Aorta (tissue), 5 donors: ENCODE measurements at regions not wholly inside any gene's neighbourhood (a gene's known extent, or its start where the extent isn't known, plus 50 kb on each side); places are given as distances from the start of the nearest gene placed in this dataset.
"Not testable (repeated sequence)": the region's sequence is repeated elsewhere in the genome, so short reads cannot be mapped to it uniquely, and the experiment has no call there.

Experiments used
- ATAC-seq: fragments of 200-7000 bp; cut with Tn5 transposase; one replicate; pipeline ENCODE4 v1.9.1; 2022; ENCODE audit warnings: moderate library complexity; ENCODE audit not compliant: low FRiP score
- DNase-seq, 2 donors: peaks; one replicate each; pipeline ENCODE4 v3.0.0-alpha.2; 2020
- H3K27ac ChIP-seq, 2 donors: one replicate each; pipeline ENCODE4 v1.5.1; 2013; ENCODE audit warnings: low read length in 2 of 2, mild to moderate bottlenecking in 2 of 2, moderate library complexity in 2 of 2, control low read depth in 1 of 2, inconsistent platforms in 1 of 2, low read depth in 1 of 2
- H3K27me3 ChIP-seq, 2 donors: one replicate each; pipeline ENCODE4 v1.6.1; 2013; ENCODE audit warnings: control low read depth in 1 of 2, low read length in 1 of 2, mild to moderate bottlenecking in 1 of 2, moderate library complexity in 1 of 2; ENCODE audit not compliant: insufficient read depth in 2 of 2, control insufficient read depth in 1 of 2
- H3K36me3 ChIP-seq, 2 donors: one replicate each; pipeline ENCODE4 v1.6.1; 2013; ENCODE audit warnings: control low read depth in 1 of 2, low read length in 1 of 2, mild to moderate bottlenecking in 1 of 2; ENCODE audit not compliant: insufficient read depth in 2 of 2, control insufficient read depth in 1 of 2
- H3K4me1 ChIP-seq, 2 donors: one replicate each; pipeline ENCODE4 v1.6.1; 2013; ENCODE audit warnings: low read length in 2 of 2, control low read depth in 1 of 2, mild to moderate bottlenecking in 1 of 2, moderate library complexity in 1 of 2; ENCODE audit not compliant: insufficient read depth in 2 of 2, control insufficient read depth in 1 of 2
- H3K4me3 ChIP-seq, 2 donors: one replicate each; pipeline ENCODE4 v1.5.1; 2013; ENCODE audit warnings: low read length in 2 of 2, control low read depth in 1 of 2, mild to moderate bottlenecking in 1 of 2
- H3K9me3 ChIP-seq: one replicate; pipeline ENCODE4 v1.6.1; 2013; ENCODE audit warnings: mild to moderate bottlenecking, low read length; ENCODE audit not compliant: control insufficient read depth
- WGBS, 2 donors: extraction: QIAGEN DNeasy Blood & Tissue Kit; methylation state at CpG; one replicate each; pipeline ENCODE4 v1.1.7; 2013; 5-methylcytosine and 5-hydroxymethylcytosine counted together
- intact Hi-C, 2 donors: fragments of 100-400 bp; cut with DNase I; formaldehyde crosslinking; loops; one replicate each; pipeline versions ENCODE4 v1.14.2 to v1.15.0; 2022
- donor health status: healthy with polysubstance abuse.
- donor health status: Bipolar disorder and iron deficiency.
- donor health status: DM: no; HTN: no; CAD: no.
- donor health status: DM: no; HTN: no; CAD: no.
- donor health status: DM: yes; HTN: yes; CAD: no.

DNA sequence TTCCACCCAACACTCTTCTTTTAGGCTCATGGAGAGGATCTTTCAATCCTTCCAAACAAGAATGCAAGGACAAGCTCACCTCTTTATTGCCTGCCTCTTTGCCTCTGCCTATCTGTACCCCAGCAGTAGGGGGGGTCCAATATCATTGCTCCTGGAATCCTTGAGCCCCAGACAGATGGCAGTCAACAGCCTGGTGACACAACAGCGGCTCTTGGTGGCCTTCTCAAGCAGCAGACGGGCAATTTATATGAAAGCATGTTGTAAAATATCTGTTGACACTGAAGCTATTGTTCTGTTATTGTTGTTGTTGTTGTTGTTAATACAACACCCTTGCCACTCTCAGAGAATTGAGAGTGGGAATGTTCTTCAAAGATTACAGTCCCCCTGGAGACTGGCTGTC, 480.0 kb upstream of the CADM1 start:
- H3K4me1 ChIP-seq: no peaks in the 10 kb centered on the region
- WGBS, 2 donors: 95 to 97% methylated on average over 2 of the region's 2 CpGs
- ATAC-seq (no peak), DNase-seq (no peak)
- H3K27ac ChIP-seq: no peak overlapping the region
- no peaks in the 10 kb centered on the region for H3K36me3 ChIP-seq
- no peaks in the 10 kb centered on the region for H3K9me3 ChIP-seq
- H3K4me3 ChIP-seq: no peak overlapping the region
- intact Hi-C loops: no loop called here
- no peaks in the 10 kb centered on the region for H3K27me3 ChIP-seq

DNA sequence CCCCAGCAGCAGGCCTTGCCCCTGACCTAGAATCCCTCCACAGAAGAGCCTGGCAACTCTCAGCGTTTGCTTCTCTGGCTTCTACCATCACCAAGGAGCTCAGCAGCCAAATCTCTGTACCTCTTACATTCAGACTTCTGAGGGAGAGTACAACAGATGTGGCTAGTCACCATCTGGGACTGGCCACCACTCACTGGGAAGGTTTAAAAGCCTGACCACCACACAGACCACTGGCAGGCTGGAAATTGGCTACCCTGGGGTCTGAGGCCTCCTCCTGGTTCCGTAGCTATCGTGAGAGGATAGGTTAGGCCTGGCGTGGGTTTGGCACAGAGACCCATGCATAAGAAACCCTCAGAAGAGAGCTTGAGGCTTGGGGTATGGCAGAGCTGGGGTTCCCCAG, 478.5 kb upstream of the CADM1 start:
- WGBS, 2 donors: 76 to 79% methylated on average over 4 of the region's 4 CpGs
- ATAC-seq: no peak
- no peak for DNase-seq
- no peaks in the 10 kb centered on the region for H3K9me3 ChIP-seq
- no peak overlapping the region for H3K4me3 ChIP-seq
- H3K27ac ChIP-seq: no peak overlapping the region
- intact Hi-C loops: no loop called here
- H3K4me1 ChIP-seq: no peaks in the 10 kb centered on the region
- no peaks in the 10 kb centered on the region for H3K36me3 ChIP-seq
- H3K27me3 ChIP-seq: no peaks in the 10 kb centered on the region

DNA sequence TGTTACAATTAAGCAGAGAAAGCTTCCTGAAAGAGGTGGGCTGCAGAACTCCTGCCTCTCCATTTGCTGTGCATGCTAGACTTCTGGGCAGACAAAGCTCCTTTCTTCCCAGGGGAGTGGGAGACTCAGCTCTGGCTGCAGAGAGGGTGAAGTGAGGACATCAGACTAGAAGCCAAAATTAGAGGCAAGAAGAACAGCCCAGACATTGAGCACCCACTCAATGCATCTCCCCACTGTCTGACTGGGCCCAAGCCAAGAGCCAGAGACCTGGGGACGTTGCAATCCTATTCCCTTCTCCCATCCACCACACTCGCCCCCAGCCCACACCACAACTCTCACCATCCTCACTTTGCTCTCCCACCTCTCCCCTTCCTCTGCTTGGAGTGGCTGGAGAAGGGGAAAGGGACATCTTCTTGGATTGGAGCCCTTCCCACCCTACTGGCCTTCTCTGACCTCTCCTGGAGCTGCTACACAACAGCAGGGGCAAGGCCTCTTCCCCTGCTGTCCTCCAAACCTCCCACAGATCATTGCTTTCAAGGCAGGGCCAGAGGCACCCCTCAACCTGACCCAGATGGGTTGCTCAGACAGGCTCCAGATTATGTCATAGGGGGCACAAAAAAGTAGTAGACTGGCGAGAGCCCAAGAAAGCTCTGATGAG, 477.7 kb upstream of the CADM1 start:
- intact Hi-C loops: no loop called here
- Histone ChIP-seq H3K4me1 (no peaks in the 10 kb centered on the region), H3K27me3 (no peaks in the 10 kb centered on the region), H3K9me3 (no peaks in the 10 kb centered on the region), H3K27ac (no peak overlapping the region), H3K36me3 (no peaks in the 10 kb centered on the region), H3K4me3 (no peak overlapping the region)
- no peak for DNase-seq
- WGBS, 2 donors: 56 to 61% methylated on average over 3 of the region's 3 CpGs
- ATAC-seq: no peak

DNA sequence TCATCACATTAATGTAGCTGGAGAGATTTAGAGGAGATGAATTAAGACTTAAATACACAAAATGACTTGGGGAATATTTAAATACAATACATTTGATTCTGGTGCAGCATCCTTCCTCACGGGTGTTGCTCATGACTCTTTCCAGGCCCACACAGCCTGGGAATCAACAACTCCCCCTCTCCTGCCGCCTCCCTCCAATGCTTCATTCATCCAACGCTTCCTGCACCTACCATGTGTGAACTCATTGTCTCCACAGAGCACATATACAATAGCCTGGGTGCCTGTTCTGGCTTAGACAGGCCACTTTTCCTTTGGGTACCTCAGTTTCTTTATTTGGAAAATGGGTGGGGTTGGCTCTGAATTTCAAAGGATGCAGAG, 476.9 kb upstream of the CADM1 start:
- H3K4me3 ChIP-seq: no peak overlapping the region
- intact Hi-C loops: no loop called here
- DNase-seq (no peak), ATAC-seq (no peak)
- WGBS, 2 donors: 88 to 91% methylated on average over 3 of the region's 3 CpGs
- H3K27me3 ChIP-seq: no peaks in the 10 kb centered on the region
- no peaks in the 10 kb centered on the region for H3K36me3 ChIP-seq
- H3K27ac ChIP-seq: no peak overlapping the region
- no peaks in the 10 kb centered on the region for H3K4me1 ChIP-seq
- H3K9me3 ChIP-seq: no peaks in the 10 kb centered on the region

DNA sequence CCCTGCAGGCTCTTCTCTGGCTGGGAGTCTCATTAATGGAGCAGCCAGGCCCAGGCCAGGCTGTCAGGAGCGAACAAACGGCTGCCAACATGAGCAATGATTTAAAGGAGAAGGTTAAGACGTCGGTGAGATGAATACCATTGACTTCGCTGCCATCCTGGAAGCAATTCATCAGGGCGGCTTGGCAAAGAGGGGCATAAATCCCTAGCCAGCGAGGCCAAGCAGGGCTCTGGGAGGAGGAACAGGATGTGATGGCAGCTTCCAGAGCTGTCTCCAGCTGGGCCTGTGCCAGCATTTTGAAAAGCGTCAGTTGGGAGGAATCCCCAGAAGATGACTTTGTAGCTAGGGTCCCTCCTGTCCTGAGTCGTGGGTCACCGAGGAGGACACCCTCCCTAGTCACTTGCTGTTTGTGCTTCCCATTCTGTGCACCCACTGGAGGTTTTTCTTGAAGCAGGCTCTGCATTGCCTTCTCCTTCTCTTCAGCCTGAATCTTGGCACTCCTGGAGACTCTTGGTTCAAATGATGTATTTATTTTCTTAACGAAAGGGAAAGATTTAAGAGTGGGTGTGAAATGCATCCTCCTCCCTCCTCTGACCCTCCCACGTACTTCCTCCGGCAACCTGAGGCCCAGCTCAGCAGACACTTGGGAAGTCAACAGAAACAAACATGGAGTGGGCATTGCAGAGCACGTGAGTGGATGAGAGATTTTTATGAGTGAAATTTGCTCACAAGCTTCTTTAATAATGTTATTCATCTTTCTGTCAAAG, 476.3 kb upstream of the CADM1 start:
- DNase-seq (no peak), ATAC-seq (no peak)
- Histone ChIP-seq H3K4me3 (no peak overlapping the region), H3K27me3 (no peaks in the 10 kb centered on the region), H3K9me3 (no peaks in the 10 kb centered on the region), H3K36me3 (no peaks in the 10 kb centered on the region), H3K4me1 (no peaks in the 10 kb centered on the region), H3K27ac (no peak overlapping the region)
- 33 to 36% methylated on average over 14 of the region's 14 CpGs for WGBS, 2 donors
- intact Hi-C loops: no loop called here

DNA sequence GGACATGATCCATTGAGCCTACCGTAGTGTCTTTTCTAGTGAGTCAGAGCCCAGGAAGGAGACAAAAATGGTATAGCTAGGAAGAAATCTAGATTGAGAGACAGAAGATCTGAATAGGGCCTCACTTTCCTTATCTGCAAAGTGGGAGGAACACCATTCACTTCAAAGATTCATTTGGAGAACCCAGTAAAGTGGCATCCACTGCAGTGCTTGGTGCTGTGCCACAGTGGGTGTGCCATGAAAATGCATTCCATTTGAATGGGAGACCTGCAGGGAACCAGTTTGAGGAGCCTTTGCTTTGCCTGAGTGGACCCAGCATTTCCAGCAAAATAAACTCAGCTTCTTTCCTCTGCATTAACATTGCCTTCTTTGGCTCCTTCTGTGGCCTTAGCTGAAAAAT, 470.5 kb upstream of the CADM1 start:
- no peak for ATAC-seq
- H3K27ac ChIP-seq: no peak overlapping the region
- H3K9me3 ChIP-seq: no peaks in the 10 kb centered on the region
- no peaks in the 10 kb centered on the region for H3K4me1 ChIP-seq
- H3K4me3 ChIP-seq: no peak overlapping the region
- DNase-seq: no peak
- H3K27me3 ChIP-seq: no peaks in the 10 kb centered on the region
- WGBS, 2 donors: 63 to 66% methylated on average over 1 of the region's 1 CpG
- intact Hi-C loops: no loop called here
- H3K36me3 ChIP-seq: no peaks in the 10 kb centered on the region

DNA sequence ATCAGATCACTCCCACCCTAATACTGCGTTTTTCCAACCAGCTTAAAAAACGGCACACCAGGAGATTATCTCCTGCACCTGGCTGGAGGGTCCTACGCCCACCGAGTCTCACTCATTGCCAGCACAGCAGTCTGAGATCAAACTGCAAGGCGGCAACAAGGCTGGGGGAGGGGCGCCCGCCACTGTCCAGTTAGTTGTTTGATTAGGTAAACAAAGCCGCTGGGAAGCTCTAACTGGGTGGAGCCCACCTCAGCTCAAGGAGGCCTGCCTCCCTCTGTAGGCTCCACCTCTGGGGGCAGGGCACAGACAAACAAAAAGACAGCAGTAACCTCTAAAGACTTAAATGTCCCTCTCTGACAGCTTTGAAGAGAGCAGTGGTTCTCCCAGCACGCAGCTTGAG, 463.0 kb upstream of the CADM1 start:
- H3K27me3 ChIP-seq, H3K9me3 ChIP-seq, DNase-seq, ATAC-seq, H3K36me3 ChIP-seq, H3K4me1 ChIP-seq, intact Hi-C loops, H3K4me3 ChIP-seq, H3K27ac ChIP-seq: not testable (repeated sequence)
- 62 to 70% methylated on average over 9 of the region's 9 CpGs for WGBS, 2 donors

DNA sequence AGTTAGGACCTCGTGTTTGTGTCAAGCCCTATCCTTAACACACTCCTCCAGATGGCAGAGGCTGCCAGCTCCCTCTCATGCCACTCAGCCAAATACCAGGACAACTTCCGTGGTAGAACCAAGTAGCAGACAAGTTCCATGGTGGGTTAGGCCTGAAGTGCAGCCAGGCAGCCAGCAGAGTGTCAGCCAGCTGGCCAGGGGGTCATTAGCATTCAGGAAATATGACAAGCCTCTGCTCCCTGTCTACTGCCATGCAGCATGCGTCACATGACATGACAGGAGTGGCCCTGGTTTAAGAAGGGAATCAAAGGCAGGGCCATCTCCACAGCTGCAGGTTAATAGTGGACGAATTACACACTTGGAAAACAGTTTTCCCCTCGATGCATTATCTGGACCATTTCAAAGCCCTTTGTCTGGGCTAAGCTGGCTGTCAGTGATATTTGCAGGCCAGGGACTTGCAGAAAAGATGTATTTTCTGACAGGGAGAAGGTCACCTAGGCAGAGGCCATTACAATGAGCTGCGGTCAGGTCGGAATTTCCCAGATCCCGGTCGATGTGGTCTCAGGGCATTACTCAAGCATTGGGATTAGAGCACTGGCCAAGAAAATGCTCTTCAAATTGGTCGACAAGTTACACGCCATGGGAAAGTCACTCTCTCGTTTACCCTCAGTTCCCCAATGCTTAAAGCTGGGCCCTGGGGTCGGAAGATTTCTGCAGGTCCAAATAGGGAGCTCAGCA, 461.7 kb upstream of the CADM1 start:
- ATAC-seq (no peak), DNase-seq (no peak)
- WGBS, 2 donors: 66 to 72% methylated on average over 13 of the region's 13 CpGs
- H3K9me3 ChIP-seq: no peaks in the 10 kb centered on the region
- H3K27me3 ChIP-seq: no peaks in the 10 kb centered on the region
- H3K4me3 ChIP-seq: no peak overlapping the region
- H3K36me3 ChIP-seq: no peaks in the 10 kb centered on the region
- no peak overlapping the region for H3K27ac ChIP-seq
- no peaks in the 10 kb centered on the region for H3K4me1 ChIP-seq
- intact Hi-C loops: no loop called here

DNA sequence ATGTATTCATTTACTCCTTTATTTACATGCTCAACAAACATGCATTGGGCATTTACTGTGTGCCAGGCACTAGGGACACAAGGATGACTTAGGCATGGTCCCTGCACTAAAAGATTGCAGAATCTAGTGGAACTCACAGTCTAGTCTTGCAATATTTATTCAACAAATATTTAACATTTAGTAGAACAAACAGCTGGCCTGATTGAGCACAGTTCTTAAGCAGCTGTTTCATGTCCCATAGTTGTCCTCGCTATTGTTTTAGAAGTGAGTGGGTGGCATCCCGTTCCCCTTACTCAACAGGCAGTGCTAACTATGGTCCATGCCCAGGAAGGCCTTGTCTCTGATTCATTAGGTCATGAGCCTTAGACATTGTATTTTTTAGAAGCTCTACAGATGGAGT, 459.9 kb upstream of the CADM1 start:
- Histone ChIP-seq H3K4me1 (no peaks in the 10 kb centered on the region), H3K27ac (no peak overlapping the region), H3K36me3 (no peaks in the 10 kb centered on the region), H3K4me3 (no peak overlapping the region), H3K27me3 (no peaks in the 10 kb centered on the region), H3K9me3 (no peaks in the 10 kb centered on the region)
- ATAC-seq (no peak), DNase-seq (no peak)
- WGBS, 2 donors: 50 to 68% methylated on average over 2 of the region's 2 CpGs
- intact Hi-C loops: no loop called here
